HEK293 (cell line): ENCODE measurements at regions not wholly inside any gene's neighbourhood (a gene's known extent, or its start where the extent isn't known, plus 50 kb on each side); places are given as distances from the start of the nearest gene placed in this dataset.

ENCODE experiments used
- CTCF ChIA-PET: fragments of 350-600 bp; formaldehyde crosslinking; extraction: SDS; loops from one replicate; lab custom pipeline; 2021; ENCODE audit warnings: antibody characterized with exemption; lab: Yijun Ruan, JAX
- POLR2A ChIA-PET: fragments of 300-600 bp; formaldehyde crosslinking; extraction: SDS; loops from one replicate; lab custom pipeline; 2020; ENCODE audit warnings: antibody characterized with exemption, inconsistent platforms; lab: Yijun Ruan, JAX
- H3K27ac ChIP-seq: fragments of 200-500 bp; sonication (Bioruptor generic); 2 replicates; pipeline ENCODE4 v1.5.1; 2014; ENCODE audit warnings: low read depth, low read length, control low read depth, inconsistent platforms; ENCODE audit errors: extremely low read depth
- H3K36me3 ChIP-seq, 2 experiments: fragments of 200-500 bp in 1 of 2; sonication (Bioruptor generic) in 1 of 2; 1 replicate in 1 of 2; 2 replicates in 1 of 2; pipeline ENCODE4 v1.5.1; 2014 to 2017; ENCODE audit warnings: inconsistent platforms in 2 of 2, low read length in 2 of 2; ENCODE audit not compliant: control insufficient read depth in 2 of 2, insufficient read depth in 1 of 2
- H3K4me1 ChIP-seq: fragments of 200-500 bp; sonication (Bioruptor generic); 2 replicates; pipeline ENCODE4 v1.5.1; 2014; ENCODE audit warnings: mild to moderate bottlenecking, low read length, inconsistent platforms; ENCODE audit not compliant: control insufficient read depth, insufficient read depth
- H3K4me3 ChIP-seq: 2 replicates; pipeline ENCODE4 v1.5.1; 2011; ENCODE audit warnings: low read depth, mild to moderate bottlenecking, control low read depth, low read length, moderate library complexity
- H3K9me3 ChIP-seq: fragments of 200-500 bp; sonication (Bioruptor generic); 2 replicates; pipeline ENCODE4 v1.5.1; 2014; ENCODE audit warnings: low read depth, low read length, inconsistent platforms; ENCODE audit not compliant: control insufficient read depth, insufficient read depth
- KLF9 ChIP-seq: fragments of 450-650 bp; formaldehyde crosslinking; IDR thresholded peaks from 2 replicates; pipeline ENCODE4 v1.5.1; 2016; ENCODE audit warnings: missing biosample characterization, missing genetic modification characterization, low read depth
- PRDM2 ChIP-seq: fragments of 450-650 bp; formaldehyde crosslinking; IDR thresholded peaks from 2 replicates; pipeline ENCODE4 v1.5.1; 2016; ENCODE audit warnings: missing biosample characterization, missing genetic modification characterization, borderline replicate concordance
- SCRT2 ChIP-seq: fragments of 450-650 bp; formaldehyde crosslinking; IDR thresholded peaks from 2 replicates; pipeline ENCODE4 v1.5.1; 2016; ENCODE audit warnings: missing biosample characterization, missing genetic modification characterization
- SETDB1 ChIP-seq: IDR thresholded peaks from one replicate; pipeline ENCODE4 v1.6.1; 2017; ENCODE audit warnings: mild to moderate bottlenecking, low read length, moderate library complexity, mixed read lengths; ENCODE audit not compliant: insufficient read length
- YY1 ChIP-seq: fragments of 450-650 bp; formaldehyde crosslinking; IDR thresholded peaks from 2 replicates; pipeline ENCODE4 v1.5.1; 2018; ENCODE audit warnings: missing biosample characterization, missing genetic modification characterization
- ZFP41 ChIP-seq: fragments of 450-650 bp; formaldehyde crosslinking; IDR thresholded peaks from 2 replicates; pipeline ENCODE4 v1.5.1; 2016; ENCODE audit warnings: missing biosample characterization, missing genetic modification characterization, borderline replicate concordance
- ZNF248 ChIP-seq: fragments of 450-650 bp; formaldehyde crosslinking; IDR thresholded peaks from 2 replicates; pipeline ENCODE4 v1.5.1; 2017; ENCODE audit warnings: missing biosample characterization, missing genetic modification characterization
- ZNF266 ChIP-seq: fragments of 450-650 bp; formaldehyde crosslinking; IDR thresholded peaks from 2 replicates; pipeline ENCODE4 v1.5.1; 2016; ENCODE audit warnings: missing biosample characterization, missing genetic modification characterization, low read depth
- ZNF335 ChIP-seq: fragments of 450-650 bp; formaldehyde crosslinking; conservative IDR thresholded peaks from 2 replicates; pipeline ENCODE4 v1.5.1; 2016; ENCODE audit warnings: missing biosample characterization, missing genetic modification characterization
- ZNF473 ChIP-seq: fragments of 450-650 bp; formaldehyde crosslinking; IDR thresholded peaks from 2 replicates; pipeline ENCODE4 v1.5.1; 2017; ENCODE audit warnings: missing biosample characterization, missing genetic modification characterization
- ZNF701 ChIP-seq: fragments of 450-650 bp; formaldehyde crosslinking; IDR thresholded peaks from 2 replicates; pipeline ENCODE4 v1.5.1; 2016; ENCODE audit warnings: missing biosample characterization, missing genetic modification characterization
- TF ChIP-seq, protein P1 (sequence below): fragments of 450-650 bp; formaldehyde crosslinking; IDR thresholded peaks from 2 replicates; pipeline ENCODE4 v1.5.1; 2016; ENCODE audit warnings: missing biosample characterization, missing genetic modification characterization, borderline replicate concordance
- TF ChIP-seq, protein P2 (sequence below): fragments of 450-650 bp; formaldehyde crosslinking; IDR thresholded peaks from 2 replicates; pipeline ENCODE4 v1.5.1; 2017; ENCODE audit warnings: missing biosample characterization, missing genetic modification characterization

GRCh38 chr6:91695221-91695620, 1108.3 kb upstream of the MAP3K7 start (continued):
- TF ChIP-seq, protein P1, sequence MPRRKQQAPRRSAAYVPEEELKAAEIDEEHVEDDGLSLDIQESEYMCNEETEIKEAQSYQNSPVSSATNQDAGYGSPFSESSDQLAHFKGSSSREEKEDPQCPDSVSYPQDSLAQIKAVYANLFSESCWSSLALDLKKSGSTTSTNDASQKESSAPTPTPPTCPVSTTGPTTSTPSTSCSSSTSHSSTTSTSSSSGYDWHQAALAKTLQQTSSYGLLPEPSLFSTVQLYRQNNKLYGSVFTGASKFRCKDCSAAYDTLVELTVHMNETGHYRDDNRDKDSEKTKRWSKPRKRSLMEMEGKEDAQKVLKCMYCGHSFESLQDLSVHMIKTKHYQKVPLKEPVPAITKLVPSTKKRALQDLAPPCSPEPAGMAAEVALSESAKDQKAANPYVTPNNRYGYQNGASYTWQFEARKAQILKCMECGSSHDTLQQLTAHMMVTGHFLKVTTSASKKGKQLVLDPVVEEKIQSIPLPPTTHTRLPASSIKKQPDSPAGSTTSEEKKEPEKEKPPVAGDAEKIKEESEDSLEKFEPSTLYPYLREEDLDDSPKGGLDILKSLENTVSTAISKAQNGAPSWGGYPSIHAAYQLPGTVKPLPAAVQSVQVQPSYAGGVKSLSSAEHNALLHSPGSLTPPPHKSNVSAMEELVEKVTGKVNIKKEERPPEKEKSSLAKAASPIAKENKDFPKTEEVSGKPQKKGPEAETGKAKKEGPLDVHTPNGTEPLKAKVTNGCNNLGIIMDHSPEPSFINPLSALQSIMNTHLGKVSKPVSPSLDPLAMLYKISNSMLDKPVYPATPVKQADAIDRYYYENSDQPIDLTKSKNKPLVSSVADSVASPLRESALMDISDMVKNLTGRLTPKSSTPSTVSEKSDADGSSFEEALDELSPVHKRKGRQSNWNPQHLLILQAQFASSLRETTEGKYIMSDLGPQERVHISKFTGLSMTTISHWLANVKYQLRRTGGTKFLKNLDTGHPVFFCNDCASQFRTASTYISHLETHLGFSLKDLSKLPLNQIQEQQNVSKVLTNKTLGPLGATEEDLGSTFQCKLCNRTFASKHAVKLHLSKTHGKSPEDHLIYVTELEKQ, result no peak

DNA sequence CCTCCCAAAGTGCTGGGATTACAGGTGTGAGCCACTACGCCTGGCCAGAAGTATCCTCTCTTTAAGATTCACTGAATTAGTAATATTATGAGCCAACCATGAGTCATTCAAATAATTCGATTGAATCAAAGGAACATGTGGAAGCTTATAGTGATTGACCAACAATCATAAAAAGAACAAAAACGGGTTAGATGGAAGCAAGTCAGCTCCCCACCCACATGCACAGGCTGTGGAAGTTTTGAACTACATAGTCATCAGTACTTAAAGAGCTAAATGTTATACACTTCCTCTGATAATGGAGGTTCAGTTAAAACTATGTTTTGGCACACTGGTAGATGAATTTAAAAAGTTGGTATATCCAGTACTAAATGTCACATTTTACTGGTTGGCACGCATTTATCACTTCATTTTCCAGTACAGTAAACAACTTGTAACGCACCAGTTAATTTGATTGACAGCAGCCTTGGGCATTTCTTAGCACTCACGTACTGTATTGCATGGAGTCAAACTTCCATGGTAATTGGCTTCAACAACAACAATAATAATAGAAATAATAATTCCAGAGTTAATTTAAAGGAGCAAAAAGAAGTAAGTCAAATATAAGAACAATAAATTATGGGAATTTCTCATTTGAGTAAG, 1107.3 kb upstream of the MAP3K7 start:
- H3K36me3 ChIP-seq, result no peaks in the 10 kb centered on the region
- no peak for TF ChIP-seq SETDB1
- TF ChIP-seq KLF9 (tag by site-specific recombination), result no peak
- TF ChIP-seq SCRT2 (tag by site-specific recombination), result no peak
- no peak for TF ChIP-seq ZNF473 (tag by site-specific recombination)
- no peak for TF ChIP-seq ZNF701 (tag by site-specific recombination)
- TF ChIP-seq, protein P2, sequence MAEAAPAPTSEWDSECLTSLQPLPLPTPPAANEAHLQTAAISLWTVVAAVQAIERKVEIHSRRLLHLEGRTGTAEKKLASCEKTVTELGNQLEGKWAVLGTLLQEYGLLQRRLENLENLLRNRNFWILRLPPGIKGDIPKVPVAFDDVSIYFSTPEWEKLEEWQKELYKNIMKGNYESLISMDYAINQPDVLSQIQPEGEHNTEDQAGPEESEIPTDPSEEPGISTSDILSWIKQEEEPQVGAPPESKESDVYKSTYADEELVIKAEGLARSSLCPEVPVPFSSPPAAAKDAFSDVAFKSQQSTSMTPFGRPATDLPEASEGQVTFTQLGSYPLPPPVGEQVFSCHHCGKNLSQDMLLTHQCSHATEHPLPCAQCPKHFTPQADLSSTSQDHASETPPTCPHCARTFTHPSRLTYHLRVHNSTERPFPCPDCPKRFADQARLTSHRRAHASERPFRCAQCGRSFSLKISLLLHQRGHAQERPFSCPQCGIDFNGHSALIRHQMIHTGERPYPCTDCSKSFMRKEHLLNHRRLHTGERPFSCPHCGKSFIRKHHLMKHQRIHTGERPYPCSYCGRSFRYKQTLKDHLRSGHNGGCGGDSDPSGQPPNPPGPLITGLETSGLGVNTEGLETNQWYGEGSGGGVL (tag by site-specific recombination), result no peak
- TF ChIP-seq ZNF266 (tag by site-specific recombination), result no peak
- no peak for TF ChIP-seq PRDM2 (tag by site-specific recombination)
- no peak for TF ChIP-seq ZNF248 (tag by site-specific recombination)
- TF ChIP-seq ZFP41 (tag by site-specific recombination), result no peak
- no peak for TF ChIP-seq YY1 (tag by site-specific recombination)
- no peak for TF ChIP-seq ZNF335 (tag by site-specific recombination)
- no peak overlapping the region for H3K4me3 ChIP-seq
- H3K27ac ChIP-seq, result no peak overlapping the region
- H3K4me1 ChIP-seq, result no peaks in the 10 kb centered on the region
- CTCF ChIA-PET, result interaction anchor here (0.7 kb wide), 1 partner anchor 13 kb away, joined by 3 read pairs; no protein-coding TSS in a partner anchor
- POLR2A ChIA-PET, result no interaction called here
- no peaks in the 10 kb centered on the region for H3K9me3 ChIP-seq
